GM20000 (cell line): ENCODE measurements at regions not wholly inside any gene's neighbourhood (a gene's known extent, or its start where the extent isn't known, plus 50 kb on each side); places are given as distances from the start of the nearest gene placed in this dataset.
"Not testable (repeated sequence)": the region's sequence is repeated elsewhere in the genome, so short reads cannot be mapped to it uniquely, and the experiment has no call there.

Source experiments
- DNase-seq: peaks from one replicate; pipeline ENCODE4 v3.0.0; 2012; ENCODE audit warnings: low spot score
- TF ChIP-seq, protein P1 (sequence below): IDR thresholded peaks from 2 replicates; pipeline ENCODE4 v1.5.1; 2012; ENCODE audit warnings: mild to moderate bottlenecking, control low read depth; ENCODE audit errors: extremely low read depth, missing control alignments

DNA sequence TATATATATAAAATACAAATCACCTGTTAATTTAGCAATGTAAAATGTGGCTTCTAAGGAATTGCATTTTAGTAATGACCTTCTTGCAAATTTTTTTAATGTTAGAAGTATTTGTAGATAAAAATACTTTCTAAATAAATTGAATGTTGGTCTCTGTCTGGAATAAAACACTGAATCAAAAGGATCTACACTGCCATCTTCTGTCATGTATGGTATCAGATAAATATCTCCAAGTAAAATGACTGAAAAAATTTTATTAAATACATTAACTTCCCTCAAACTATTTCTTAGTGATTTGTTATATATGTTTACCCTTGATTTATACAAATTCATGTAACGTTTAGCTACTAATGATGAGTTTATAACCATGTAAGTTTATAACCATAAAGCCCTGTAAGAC is 2029.3 kb downstream of the MRPL39 start:
- TF ChIP-seq, protein P1, sequence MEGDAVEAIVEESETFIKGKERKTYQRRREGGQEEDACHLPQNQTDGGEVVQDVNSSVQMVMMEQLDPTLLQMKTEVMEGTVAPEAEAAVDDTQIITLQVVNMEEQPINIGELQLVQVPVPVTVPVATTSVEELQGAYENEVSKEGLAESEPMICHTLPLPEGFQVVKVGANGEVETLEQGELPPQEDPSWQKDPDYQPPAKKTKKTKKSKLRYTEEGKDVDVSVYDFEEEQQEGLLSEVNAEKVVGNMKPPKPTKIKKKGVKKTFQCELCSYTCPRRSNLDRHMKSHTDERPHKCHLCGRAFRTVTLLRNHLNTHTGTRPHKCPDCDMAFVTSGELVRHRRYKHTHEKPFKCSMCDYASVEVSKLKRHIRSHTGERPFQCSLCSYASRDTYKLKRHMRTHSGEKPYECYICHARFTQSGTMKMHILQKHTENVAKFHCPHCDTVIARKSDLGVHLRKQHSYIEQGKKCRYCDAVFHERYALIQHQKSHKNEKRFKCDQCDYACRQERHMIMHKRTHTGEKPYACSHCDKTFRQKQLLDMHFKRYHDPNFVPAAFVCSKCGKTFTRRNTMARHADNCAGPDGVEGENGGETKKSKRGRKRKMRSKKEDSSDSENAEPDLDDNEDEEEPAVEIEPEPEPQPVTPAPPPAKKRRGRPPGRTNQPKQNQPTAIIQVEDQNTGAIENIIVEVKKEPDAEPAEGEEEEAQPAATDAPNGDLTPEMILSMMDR: no peak
- no peak for DNase-seq

DNA sequence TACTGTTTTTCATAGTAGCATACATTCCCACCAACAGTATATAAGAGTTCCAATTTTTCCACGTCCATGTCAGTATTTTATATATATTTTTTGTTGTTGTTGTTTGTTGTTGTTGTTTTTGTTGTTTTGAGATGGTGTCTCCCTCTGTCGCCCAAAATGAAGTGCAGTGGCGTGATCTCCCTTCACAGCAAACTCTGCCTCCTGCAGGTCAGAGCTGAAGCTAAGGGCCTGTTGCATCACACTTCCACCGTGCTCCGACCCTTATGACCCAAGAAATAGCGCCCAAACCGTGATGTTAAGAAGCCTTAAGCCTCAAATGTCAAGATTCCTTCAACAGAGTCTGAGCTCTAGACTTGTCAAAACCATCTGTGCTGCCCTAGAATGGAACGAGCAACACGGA is 2032.3 kb downstream of the MRPL39 start:
- DNase-seq: no peak

DNA sequence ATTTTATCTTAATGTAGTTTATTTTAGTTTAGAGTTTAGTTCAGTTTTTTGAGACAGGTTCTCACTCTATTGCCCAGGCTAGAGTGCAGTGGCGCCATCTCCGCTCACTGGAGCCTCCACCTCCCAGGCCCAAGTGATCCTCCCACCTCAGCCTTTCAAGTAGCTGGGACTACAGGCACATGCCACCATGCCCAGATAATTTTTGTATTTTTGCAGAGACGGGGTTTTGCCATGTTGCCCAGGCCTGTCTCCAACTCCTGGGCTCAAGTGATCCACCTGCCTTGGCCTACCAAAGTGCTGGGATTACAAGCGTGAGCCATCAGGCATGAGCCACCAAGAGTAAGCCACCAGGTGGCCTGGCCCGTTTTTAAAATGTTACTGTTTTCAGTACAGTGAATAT is 2058.4 kb downstream of the MRPL39 start:
- not testable (repeated sequence) for DNase-seq

More for the DNA sequence above, 2032.3 kb downstream of the MRPL39 start:
- TF ChIP-seq, protein P1: no peak

DNA sequence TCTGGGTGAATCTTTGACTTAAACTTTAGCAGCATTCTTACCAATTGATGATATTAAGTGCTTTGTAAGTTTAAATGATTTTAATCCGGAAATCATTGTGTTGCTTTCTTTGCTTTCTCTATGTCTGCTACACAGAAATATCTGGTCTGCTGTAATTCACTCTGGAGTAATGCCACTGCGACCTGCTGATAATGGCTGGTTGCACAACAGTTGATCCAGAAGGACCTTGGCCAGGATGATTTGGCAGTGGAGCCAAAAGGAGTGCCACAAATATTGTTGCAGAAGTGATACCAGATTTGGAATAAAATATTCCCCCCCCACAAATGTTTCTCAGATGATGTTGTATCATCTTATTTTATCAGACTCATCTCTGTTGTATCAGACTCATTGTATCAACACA is 2063.9 kb downstream of the MRPL39 start:
- TF ChIP-seq, protein P1: no peak
- no peak for DNase-seq

DNA sequence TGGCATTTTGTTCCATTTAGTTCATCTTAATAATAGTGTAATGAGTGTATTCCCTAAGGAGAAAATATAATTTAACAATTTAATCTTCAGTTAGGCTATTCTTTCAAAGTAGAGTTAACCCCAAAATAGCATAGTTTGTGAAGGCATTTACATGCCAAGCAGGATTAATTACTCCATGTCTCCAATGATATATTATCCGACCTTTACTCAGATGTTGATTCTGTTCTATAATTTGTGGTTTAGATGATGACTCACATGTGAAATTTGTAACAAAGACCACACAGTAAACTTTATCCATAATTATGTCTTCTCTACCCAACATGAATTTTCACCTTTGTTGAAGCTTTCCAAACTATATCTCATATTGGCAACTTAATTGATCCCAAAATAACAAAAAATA is 2065.2 kb downstream of the MRPL39 start:
- no peak for DNase-seq
- TF ChIP-seq, protein P1: no peak

DNA sequence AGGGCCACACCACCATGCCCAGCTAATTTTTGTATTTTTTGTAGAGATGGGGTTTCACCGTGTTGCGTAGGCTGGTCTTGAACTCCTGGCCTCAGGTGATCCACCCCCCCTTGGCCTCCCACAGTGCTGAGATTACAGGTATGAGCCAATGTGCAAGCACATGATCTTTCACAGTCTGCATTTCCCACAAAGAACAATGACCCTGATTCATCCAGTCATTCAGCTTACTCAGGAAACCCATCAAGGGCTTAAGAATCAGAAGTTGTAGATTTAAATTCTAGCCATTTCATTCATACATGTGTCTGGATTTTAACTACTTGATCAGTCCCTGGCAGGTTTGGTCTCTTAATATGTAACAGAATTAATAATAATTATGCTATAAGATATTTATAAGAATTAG is 2065.7 kb downstream of the MRPL39 start:
- DNase-seq: no peak
- TF ChIP-seq, protein P1: no peak

DNA sequence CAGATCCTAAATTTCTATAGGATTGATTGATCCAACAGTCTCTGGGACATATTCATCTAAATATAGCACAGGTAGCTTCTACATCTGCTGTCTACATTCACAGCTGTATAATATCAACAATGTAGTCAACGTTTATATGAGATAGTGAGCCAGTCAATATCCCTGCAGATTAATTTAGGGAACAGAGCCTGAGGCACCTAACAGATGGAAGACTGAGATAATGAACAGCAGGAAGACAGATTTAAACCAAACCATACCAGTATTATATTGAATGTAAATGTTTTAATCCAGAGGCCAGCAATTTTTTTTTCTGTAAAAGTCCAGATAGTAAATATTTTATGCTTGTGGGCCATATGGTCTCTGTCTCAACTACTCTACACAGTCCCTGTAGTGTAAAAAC is 2072.4 kb downstream of the MRPL39 start:
- TF ChIP-seq, protein P1: no peak
- DNase-seq: no peak

DNA sequence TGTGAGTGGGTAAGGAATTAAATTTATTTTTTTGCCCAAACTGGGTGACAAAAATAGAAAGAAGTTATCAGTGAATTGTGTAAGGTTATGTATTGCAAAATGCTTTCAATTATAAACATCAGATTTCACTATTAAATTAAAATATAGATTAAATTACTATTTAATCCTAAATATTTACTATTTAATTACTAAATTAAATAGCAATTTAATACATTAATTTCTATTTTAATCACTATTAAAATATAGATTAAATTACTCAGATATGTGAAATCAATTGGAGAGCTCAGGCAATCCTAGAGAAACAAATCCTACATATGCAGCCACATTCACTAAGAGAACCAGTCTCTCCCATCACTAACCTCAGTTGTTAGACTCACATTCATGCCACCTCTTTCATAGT is 2075.8 kb downstream of the MRPL39 start:
- TF ChIP-seq, protein P1: no peak
- DNase-seq: no peak
